GM19099 (cell line): ENCODE measurements at regions not wholly inside any gene's neighbourhood (a gene's known extent, or its start where the extent isn't known, plus 50 kb on each side); places are given as distances from the start of the nearest gene placed in this dataset.

Source experiments
- POLR2A ChIP-seq: IDR thresholded peaks from 3 replicates; pipeline ENCODE4 v1.6.1; 2011; ENCODE audit warnings: low read depth; ENCODE audit not compliant: insufficient read length; ENCODE audit errors: extremely low read depth

DNA sequence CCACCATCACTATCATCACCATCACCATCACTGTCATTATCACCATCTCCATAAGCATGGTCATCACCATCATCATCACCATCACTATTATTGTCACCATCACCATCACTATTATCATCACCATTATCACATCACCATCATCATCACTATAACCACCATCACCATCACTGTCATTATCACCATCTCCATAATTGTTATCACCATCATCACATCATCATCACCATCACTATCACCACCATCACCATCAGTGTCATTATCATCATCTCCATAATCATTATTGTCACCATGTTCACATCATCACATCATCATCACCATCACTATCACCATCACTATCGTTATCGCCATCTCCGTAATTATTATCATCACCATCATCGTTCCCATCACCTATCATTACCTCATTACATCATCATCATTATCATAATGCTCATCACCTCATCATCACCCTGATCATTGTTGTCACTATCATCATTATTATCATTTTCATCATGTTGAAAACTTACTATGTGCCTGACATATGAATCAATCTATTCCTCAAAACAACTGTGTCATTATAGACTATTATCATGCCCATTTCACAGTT is 280.3 kb upstream of the HS6ST1 start:
- no peak for TF ChIP-seq POLR2A

DNA sequence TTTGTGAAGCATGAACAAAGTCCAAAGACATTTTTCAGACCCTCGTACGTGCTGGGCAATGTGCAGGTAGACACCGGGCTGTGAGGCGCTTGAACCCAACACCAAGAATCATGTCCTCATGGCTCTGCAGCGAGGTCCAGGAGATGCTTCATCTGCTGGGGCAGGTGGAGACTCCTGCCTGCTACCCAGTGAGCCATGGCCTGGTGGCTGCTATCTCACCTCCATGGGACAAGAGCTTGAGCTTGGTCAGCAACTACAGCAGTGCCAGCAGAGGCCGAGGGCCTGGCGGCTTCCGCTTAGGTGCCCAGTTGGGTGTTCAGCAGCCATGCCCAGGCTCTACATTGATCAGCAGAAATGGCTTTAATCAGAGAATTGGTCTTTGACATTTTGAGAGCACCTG is 281.0 kb upstream of the HS6ST1 start:
- TF ChIP-seq POLR2A, result no peak

- TF ChIP-seq POLR2A, result no peak
Observed at GRCh38 chr2:128600581-128601297, 282.1 kb upstream of the HS6ST1 start.

GRCh38 chr2:128601298-128602037 is 282.8 kb upstream of the HS6ST1 start:
- TF ChIP-seq POLR2A, result no peak

- no peak for TF ChIP-seq POLR2A
Observed at GRCh38 chr2:128602038-128602698, 283.5 kb upstream of the HS6ST1 start.

DNA sequence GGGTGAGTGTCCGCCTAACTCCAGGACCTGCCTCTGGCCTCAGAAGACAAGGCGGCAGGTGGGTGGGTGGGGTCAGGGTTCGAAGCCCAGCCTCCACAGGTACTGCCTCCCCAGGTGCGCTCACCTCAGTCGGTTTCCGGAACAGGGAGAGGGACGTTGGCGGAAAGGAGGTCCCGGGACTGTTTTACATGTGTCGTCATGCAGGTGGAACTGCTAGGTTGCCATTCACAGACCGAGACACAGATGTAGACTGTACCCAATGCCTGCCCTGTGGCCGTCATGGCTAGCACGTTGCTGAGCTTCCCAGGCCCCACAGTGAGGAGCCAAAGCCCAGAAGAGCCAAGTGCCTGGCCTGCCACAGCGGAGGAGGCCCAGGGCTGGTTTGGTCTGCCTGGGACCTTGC is 284.0 kb upstream of the HS6ST1 start:
- TF ChIP-seq POLR2A, result no peak

DNA sequence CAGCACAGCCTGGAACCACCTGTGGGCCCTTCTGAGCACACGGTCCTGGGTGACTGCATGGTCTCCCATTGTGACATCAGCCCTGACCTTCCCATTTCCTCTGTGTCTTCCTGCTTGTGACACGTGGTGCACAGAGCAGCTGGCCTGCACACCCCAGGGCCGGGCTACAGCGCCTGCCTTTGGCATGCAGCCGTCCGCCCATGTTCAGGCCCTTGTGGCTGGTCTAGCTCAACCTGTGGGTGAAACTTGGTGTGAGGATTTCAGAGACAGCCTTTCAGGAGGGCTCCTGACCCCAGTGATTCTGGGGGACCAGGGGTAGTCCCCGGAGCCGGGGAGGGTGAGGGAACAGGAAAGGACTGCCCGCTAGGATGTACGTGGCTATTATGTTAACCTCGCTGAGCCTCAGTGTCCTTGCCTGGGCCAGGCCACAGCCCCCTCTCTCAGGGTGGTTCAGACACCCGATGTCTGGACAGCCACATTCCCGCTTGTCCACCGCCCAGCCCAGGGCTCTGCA is 284.8 kb upstream of the HS6ST1 start:
- no peak for TF ChIP-seq POLR2A

DNA sequence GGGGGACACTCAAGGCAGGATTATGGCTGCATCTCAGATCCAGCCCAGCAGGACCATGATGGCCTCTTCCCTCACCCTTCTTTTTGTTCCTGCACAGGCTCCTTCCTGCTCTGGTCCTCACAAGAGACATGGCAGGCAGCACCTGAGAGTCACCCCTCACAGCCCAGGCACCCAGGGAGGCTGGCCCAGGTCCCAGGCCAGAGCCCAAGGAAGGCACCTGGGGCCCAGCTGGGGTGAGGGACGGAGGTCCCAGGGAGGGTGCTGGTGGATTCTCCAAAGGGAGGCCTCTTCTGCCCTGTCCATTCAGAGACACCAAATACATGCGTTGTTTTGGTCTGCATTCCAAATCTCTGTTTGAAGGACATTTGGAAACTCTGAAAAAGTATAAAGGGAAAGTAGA is 285.4 kb upstream of the HS6ST1 start:
- no peak for TF ChIP-seq POLR2A

DNA sequence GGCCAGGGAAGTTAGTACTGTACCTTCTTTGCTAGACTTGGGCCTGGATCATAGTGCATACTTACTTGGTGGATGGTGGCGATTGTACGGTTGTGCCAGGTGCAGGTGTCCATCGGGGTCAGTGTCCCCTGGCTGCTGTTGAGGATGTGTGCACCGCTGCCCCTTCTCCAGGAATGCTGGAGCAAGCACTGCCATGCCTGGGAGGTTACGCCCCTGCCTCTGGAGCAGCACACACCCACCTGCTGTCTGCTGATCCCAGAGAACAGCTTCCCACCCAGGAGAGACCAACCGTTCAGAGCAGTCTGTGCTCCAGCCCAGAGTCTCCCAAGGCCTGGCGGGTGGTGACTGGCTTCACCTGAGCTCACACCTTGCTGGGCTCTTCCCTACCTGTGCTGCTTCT is 286.8 kb upstream of the HS6ST1 start:
- TF ChIP-seq POLR2A, result no peak

DNA sequence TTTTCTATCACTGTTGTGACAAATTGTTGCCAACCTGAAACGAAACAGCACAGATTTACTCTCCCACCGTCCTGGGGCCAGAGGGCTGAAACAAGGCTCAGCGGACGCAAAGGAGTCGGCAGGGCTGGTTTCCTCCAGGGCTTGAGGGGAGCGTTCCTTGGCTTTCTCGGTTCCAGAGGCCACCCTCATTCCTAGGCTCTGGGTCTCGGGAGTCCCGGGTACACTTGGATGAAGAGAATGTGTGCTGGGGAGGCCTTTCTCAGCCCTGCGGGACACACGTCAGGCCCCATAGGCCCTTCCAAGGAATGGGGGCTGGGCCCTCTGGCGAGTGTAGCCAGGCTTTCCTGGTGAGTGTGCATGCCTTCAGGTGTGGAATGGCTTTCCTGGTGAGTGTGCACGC is 287.3 kb upstream of the HS6ST1 start:
- no peak for TF ChIP-seq POLR2A

GRCh38 chr2:128606837-128607236 is 288.2 kb upstream of the HS6ST1 start:
- no peak for TF ChIP-seq POLR2A

- TF ChIP-seq POLR2A, result no peak
Observed at GRCh38 chr2:128607440-128607839, 288.8 kb upstream of the HS6ST1 start.

DNA sequence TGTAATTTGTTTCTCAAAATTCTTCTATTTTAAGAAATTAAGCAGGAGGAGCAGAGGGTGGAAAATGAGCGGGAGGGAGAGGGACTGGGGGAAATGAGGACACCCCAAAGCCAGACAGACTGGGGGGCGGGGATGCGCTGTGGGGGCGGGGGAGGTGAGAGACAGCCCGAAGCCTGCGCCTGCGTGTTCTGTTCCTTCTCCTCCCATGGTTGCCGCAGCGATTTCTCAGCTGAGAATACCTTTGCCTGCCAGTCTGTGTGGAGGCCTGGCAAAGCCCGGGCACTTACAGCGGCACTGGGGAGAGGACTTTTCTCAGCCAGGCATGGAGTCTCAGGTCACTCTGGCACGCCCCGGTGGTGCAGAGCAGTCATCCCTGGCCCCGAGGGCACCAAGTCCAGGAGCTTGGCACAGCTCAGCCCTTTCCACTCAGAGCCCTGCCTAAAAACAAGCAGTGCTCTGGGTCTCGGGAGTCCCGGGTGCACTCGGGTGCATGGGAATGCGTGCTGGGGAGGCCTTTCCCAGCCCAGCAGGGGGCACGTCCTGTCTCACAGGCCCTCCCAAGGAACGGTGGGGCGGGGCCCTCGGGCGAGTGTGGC is 289.3 kb upstream of the HS6ST1 start:
- no peak for TF ChIP-seq POLR2A

- TF ChIP-seq POLR2A, result no peak
Observed at GRCh38 chr2:128608921-128609880, 290.5 kb upstream of the HS6ST1 start.
